ENCODE measurements at regions not wholly inside any gene's neighbourhood (a gene's known extent, or its start where the extent isn't known, plus 50 kb on each side); places are given as distances from the start of the nearest gene placed in this dataset.

DNA sequence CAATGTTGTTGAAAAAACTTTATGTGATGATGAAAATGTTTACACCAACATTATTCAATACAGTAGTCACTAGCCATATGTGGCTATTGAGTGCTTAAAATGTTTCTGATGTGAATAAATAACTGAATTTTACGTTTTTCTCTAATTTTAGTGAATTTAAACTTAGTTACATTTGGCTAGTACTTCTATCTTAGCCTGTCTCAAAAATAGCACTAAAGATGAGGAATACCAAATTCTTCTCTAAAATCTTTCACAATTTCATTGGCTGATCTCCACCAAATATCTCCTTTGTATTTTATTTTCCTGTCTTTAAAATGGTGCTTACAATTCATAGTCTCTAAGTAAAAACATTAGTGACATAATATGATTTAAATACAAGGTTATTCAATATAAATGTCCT, 83.7 kb upstream of the RND3 start:
- Histone ChIP-seq H3K36me3 (ENCODE audit: insufficient read depth, low read length) (no peaks in the 10 kb centered on the region), H3K9me3 (ENCODE audit: control insufficient read depth in 1 of 2, insufficient read depth in 1 of 2, low read length in 2 of 2) (no peaks in the 10 kb centered on the region), H3K27ac (ENCODE audit: low read depth in 1 of 2, low read length in 2 of 2) (no peak overlapping the region), H3K4me1 (ENCODE audit: insufficient read depth, low read length) (no peaks in the 10 kb centered on the region), H3K27me3 (ENCODE audit: control insufficient read depth in 1 of 2, insufficient read depth in 2 of 2, low read length in 2 of 2) (no peaks in the 10 kb centered on the region), H3K4me3 (ENCODE audit: low read length) (no peak overlapping the region)
- intact Hi-C loops (cut with DNase I, micrococcal nuclease): no loop called here
- ChIA-PET CTCF (no interaction called here), POLR2A (no interaction called here)
- H3K4me3 Mint-ChIP-seq: no peak overlapping the region
- H3K27me3 Mint-ChIP-seq: no peaks in the 10 kb centered on the region
- TF ChIP-seq CTCF (IDR thresholded peaks at IDR 0.05): no peak
- ATAC-seq (ENCODE audit: poor library complexity): no peak
- no peak for DNase-seq
- H3K4me1 Mint-ChIP-seq (ENCODE audit: low read depth): no peaks in the 10 kb centered on the region
- no peak overlapping the region for H3K27ac Mint-ChIP-seq
- H3K36me3 Mint-ChIP-seq (ENCODE audit: low read depth): no peaks in the 10 kb centered on the region
- no peaks in the 10 kb centered on the region for H3K9me3 Mint-ChIP-seq

- Mint-ChIP-seq H3K4me3 (no peak overlapping the region), H3K36me3 (ENCODE audit: low read depth) (no peaks in the 10 kb centered on the region), H3K9me3 (no peaks in the 10 kb centered on the region), H3K27me3 (no peaks in the 10 kb centered on the region), H3K4me1 (ENCODE audit: low read depth) (no peaks in the 10 kb centered on the region), H3K27ac (no peak overlapping the region)
- intact Hi-C loops (cut with DNase I, micrococcal nuclease): no loop called here
- ChIA-PET CTCF (no interaction called here), POLR2A (no interaction called here)
- Histone ChIP-seq H3K27me3 (ENCODE audit: control insufficient read depth in 1 of 2, insufficient read depth in 2 of 2, low read length in 2 of 2) (no peaks in the 10 kb centered on the region), H3K9me3 (ENCODE audit: control insufficient read depth in 1 of 2, insufficient read depth in 1 of 2, low read length in 2 of 2) (no peaks in the 10 kb centered on the region), H3K36me3 (ENCODE audit: insufficient read depth, low read length) (no peaks in the 10 kb centered on the region), H3K27ac (ENCODE audit: low read depth in 1 of 2, low read length in 2 of 2) (no peak overlapping the region), H3K4me1 (ENCODE audit: insufficient read depth, low read length) (no peaks in the 10 kb centered on the region), H3K4me3 (ENCODE audit: low read length) (no peak overlapping the region)
- no peak for DNase-seq
- ATAC-seq (ENCODE audit: poor library complexity): no peak
- TF ChIP-seq CTCF (IDR thresholded peaks at IDR 0.05): no peak
Observed at GRCh38 chr2:150570712-150571111, 83.2 kb upstream of the RND3 start.

DNA sequence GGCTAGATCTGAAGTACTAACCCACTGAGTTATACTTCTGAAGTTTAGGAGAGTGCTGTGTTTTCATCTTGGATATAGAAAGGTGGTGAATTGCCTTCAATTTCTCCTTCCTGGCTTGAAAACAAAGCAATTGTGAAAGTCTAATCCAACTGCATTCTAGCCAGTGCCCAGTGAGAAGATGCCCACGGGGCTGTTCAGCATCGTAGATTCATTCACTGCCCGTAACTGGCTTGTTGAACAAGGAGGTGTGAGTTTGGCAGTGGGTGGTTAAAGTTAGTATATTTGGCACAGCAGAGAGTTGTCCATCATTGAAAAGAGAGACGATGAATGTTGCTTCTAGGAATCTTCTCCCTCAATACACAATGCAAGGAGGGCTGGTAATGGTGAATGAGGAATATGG, 82.3 kb upstream of the RND3 start:
- H3K36me3 ChIP-seq (ENCODE audit: insufficient read depth, low read length): no peaks in the 10 kb centered on the region
- CTCF ChIA-PET: no interaction called here
- no peaks in the 10 kb centered on the region for H3K27me3 Mint-ChIP-seq

More for the DNA sequence above, 82.3 kb upstream of the RND3 start:
- Histone ChIP-seq H3K27ac (ENCODE audit: low read depth in 1 of 2, low read length in 2 of 2) (no peak overlapping the region), H3K9me3 (ENCODE audit: control insufficient read depth in 1 of 2, insufficient read depth in 1 of 2, low read length in 2 of 2) (no peaks in the 10 kb centered on the region), H3K4me1 (ENCODE audit: insufficient read depth, low read length) (no peaks in the 10 kb centered on the region), H3K4me3 (ENCODE audit: low read length) (no peak overlapping the region), H3K27me3 (ENCODE audit: control insufficient read depth in 1 of 2, insufficient read depth in 2 of 2, low read length in 2 of 2) (no peaks in the 10 kb centered on the region)
- Mint-ChIP-seq H3K4me1 (ENCODE audit: low read depth) (no peaks in the 10 kb centered on the region), H3K27ac (no peak overlapping the region), H3K4me3 (no peak overlapping the region), H3K9me3 (no peaks in the 10 kb centered on the region), H3K36me3 (ENCODE audit: low read depth) (no peaks in the 10 kb centered on the region)
- POLR2A ChIA-PET: no interaction called here
- TF ChIP-seq CTCF (IDR thresholded peaks at IDR 0.05): no peak
- ATAC-seq (ENCODE audit: poor library complexity) (no peak), DNase-seq (no peak)
- intact Hi-C loops (cut with DNase I, micrococcal nuclease): no loop called here

Measured in CD4-positive, alpha-beta T cell (primary cell).